ENCODE measurements at regions not wholly inside any gene's neighbourhood (a gene's known extent, or its start where the extent isn't known, plus 50 kb on each side); places are given as distances from the start of the nearest gene placed in this dataset.

GRCh38 chr10:131789516-131789915, 111.3 kb upstream of the PPP2R2D start:
- no peak for TF ChIP-seq NR3C1 (IDR thresholded peaks at IDR 0.05)
- TF ChIP-seq POLR2AphosphoS2 (conservative IDR thresholded peaks at IDR 0.05; ENCODE audit: low read length) = no peak
- no peak for TF ChIP-seq MAX (IDR thresholded peaks at IDR 0.05)
- no peak for TF ChIP-seq MYC (IDR thresholded peaks at IDR 0.05; ENCODE audit: borderline replicate concordance, low read length)
- no peak for TF ChIP-seq CTCF (IDR thresholded peaks at IDR 0.05)
- TF ChIP-seq CEBPB (IDR thresholded peaks at IDR 0.05) = no peak
- TF ChIP-seq RAD21 (conservative IDR thresholded peaks at IDR 0.05 in 1 of 2, IDR thresholded peaks at IDR 0.05 in 1 of 2) = no peak
- no peak for TF ChIP-seq BHLHE40 (IDR thresholded peaks at IDR 0.05; ENCODE audit: low read depth, low read length)
- no peak for TF ChIP-seq POLR2A (IDR thresholded peaks at IDR 0.05; ENCODE audit: low read length)
- TF ChIP-seq RFX5 (IDR thresholded peaks at IDR 0.05) = no peak
- TF ChIP-seq SREBF2 (IDR thresholded peaks at IDR 0.05) = no peak
- no peak for TF ChIP-seq CHD4 (IDR thresholded peaks at IDR 0.05; ENCODE audit: borderline replicate concordance)
